ENCODE measurements at regions not wholly inside any gene's neighbourhood (a gene's known extent, or its start where the extent isn't known, plus 50 kb on each side); places are given as distances from the start of the nearest gene placed in this dataset.

- Mint-ChIP-seq H3K27me3 (ENCODE audit: low read depth) (no peaks in the 10 kb centered on the region), H3K4me1 (ENCODE audit: low read depth) (no peaks in the 10 kb centered on the region), H3K9me3 (ENCODE audit: insufficient read depth) (peaks cover 4% of the 10 kb centered on the region), H3K27ac (no peak overlapping the region), H3K4me3 (no peak overlapping the region), H3K36me3 (ENCODE audit: low read depth) (no peaks in the 10 kb centered on the region)
- ChIA-PET POLR2A (no interaction called here), CTCF (no interaction called here)
- ATAC-seq (no peak), DNase-seq (no peak)
Observed at GRCh38 chr7:3241686-3242258, 59.3 kb upstream of the SDK1 start.

- Mint-ChIP-seq H3K9me3 (ENCODE audit: insufficient read depth) (peaks cover 8% of the 10 kb centered on the region), H3K27ac (no peak overlapping the region), H3K27me3 (ENCODE audit: low read depth) (no peaks in the 10 kb centered on the region), H3K4me1 (ENCODE audit: low read depth) (no peaks in the 10 kb centered on the region), H3K4me3 (no peak overlapping the region), H3K36me3 (ENCODE audit: low read depth) (no peaks in the 10 kb centered on the region)
- ChIA-PET POLR2A (no interaction called here), CTCF (no interaction called here)
- no peak for ATAC-seq
- DNase-seq = no peak
Observed at GRCh38 chr7:3242398-3242972, 58.6 kb upstream of the SDK1 start.

DNA sequence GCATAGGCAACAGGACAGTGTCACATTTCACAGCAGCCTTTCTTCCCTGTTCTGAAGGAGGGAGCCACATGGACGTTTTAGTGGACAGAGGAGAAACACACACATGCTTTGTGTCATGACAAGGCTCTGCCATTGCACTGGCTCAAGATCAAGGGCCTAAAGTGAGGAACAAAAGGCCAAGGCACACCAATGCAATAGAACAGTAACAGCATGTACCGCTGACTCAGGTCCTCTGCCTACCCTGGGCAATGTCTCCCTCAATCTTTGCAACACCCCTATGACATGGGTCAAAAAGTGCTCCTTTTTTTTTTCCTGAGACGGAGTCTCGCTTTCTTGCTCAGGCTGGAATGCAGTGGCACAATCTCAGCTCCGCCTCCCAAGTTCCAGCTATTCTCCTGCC is 57.8 kb upstream of the SDK1 start:
- CTCF ChIA-PET = no interaction called here
- Mint-ChIP-seq H3K9me3 (ENCODE audit: insufficient read depth) (peaks cover 8% of the 10 kb centered on the region), H3K27me3 (ENCODE audit: low read depth) (no peaks in the 10 kb centered on the region), H3K4me3 (no peak overlapping the region), H3K27ac (no peak overlapping the region), H3K4me1 (ENCODE audit: low read depth) (no peaks in the 10 kb centered on the region), H3K36me3 (ENCODE audit: low read depth) (no peaks in the 10 kb centered on the region)
- POLR2A ChIA-PET = no interaction called here
- ATAC-seq (no peak), DNase-seq (no peak)

DNA sequence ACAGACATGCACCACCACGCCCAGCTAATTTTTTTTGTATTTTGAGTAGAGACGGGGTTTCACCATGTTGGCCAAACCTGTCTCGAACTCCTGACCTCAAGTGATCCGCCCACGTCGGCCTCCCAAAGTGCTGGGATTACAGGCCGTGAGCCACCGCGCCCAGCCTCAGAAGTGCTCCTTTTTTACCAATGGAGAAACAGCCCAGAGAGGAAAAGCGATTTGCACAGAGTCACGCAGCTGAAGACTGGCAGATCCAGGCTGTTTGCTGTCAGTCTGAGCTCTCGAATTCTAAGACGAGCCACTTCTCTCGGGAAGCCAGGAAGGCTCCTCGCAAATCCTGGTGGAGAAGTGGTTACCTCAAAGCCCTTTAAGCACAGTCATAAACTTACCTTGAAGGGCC is 57.4 kb upstream of the SDK1 start:
- H3K9me3 Mint-ChIP-seq (ENCODE audit: insufficient read depth) = peaks cover 8% of the 10 kb centered on the region
- DNase-seq (no peak), ATAC-seq (no peak)
- POLR2A ChIA-PET = no interaction called here
- no peak overlapping the region for H3K4me3 Mint-ChIP-seq
- CTCF ChIA-PET = no interaction called here
- no peaks in the 10 kb centered on the region for H3K27me3 Mint-ChIP-seq (ENCODE audit: low read depth)
- no peaks in the 10 kb centered on the region for H3K36me3 Mint-ChIP-seq (ENCODE audit: low read depth)
- H3K4me1 Mint-ChIP-seq (ENCODE audit: low read depth) = no peaks in the 10 kb centered on the region
- no peak overlapping the region for H3K27ac Mint-ChIP-seq

DNA sequence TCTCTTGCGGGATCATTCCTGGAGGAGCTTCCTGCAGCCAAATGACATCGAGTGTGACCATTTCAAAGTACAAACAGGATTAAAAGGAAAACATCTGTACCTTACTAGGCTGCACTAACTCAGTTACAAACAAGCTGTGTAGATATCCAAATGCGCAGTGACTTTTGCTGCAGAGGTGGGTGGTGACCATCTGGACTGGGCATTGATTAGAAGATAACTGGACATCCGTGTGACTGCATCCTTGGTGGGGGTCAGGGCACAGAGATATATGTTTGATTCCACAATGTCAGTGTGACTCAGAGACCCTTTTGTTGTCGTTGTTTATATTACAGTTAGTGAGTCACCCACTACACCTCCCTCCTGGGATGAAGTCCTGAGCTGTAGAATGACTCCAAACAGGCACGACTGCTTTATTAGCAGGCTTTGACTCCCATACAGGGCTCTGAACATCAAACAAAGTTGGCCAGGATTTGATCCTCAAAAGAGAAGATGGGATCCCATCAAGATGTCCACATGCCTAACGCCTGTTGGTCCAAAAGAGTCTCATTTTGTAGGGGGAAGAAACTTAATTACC is 56.7 kb upstream of the SDK1 start:
- H3K27ac Mint-ChIP-seq = no peak overlapping the region
- DNase-seq = no peak
- no peaks in the 10 kb centered on the region for H3K4me1 Mint-ChIP-seq (ENCODE audit: low read depth)
- H3K9me3 Mint-ChIP-seq (ENCODE audit: insufficient read depth) = peaks cover 8% of the 10 kb centered on the region
- H3K36me3 Mint-ChIP-seq (ENCODE audit: low read depth) = no peaks in the 10 kb centered on the region
- no peak overlapping the region for H3K4me3 Mint-ChIP-seq
- no peak for ATAC-seq
- ChIA-PET CTCF (no interaction called here), POLR2A (no interaction called here)
- H3K27me3 Mint-ChIP-seq (ENCODE audit: low read depth) = no peaks in the 10 kb centered on the region

DNA sequence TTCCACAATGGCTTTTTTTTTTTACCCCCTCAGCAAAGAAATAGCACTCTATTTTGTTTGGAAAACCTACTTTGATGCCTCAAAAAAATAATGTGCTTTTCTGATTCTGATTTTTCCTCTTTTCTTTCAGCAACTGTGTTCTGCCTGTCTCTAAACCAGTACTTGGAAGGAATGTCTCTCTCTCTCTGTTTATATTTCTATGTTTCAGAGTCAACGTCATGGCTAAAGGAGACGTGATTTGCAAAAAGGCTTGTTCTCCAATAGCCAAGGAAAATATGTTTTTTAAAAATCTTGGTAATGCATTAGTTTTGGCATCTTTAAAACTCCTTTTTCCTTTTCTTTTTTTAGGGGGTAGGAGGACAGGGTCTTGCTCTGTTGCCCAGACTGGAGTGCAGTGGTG is 56.0 kb upstream of the SDK1 start:
- Mint-ChIP-seq H3K36me3 (ENCODE audit: low read depth) (no peaks in the 10 kb centered on the region), H3K27me3 (ENCODE audit: low read depth) (peaks cover 2% of the 10 kb centered on the region), H3K4me1 (ENCODE audit: low read depth) (no peaks in the 10 kb centered on the region), H3K27ac (no peak overlapping the region), H3K4me3 (no peak overlapping the region), H3K9me3 (ENCODE audit: insufficient read depth) (peaks cover 8% of the 10 kb centered on the region)
- ATAC-seq (no peak), DNase-seq (no peak)
- ChIA-PET POLR2A (no interaction called here), CTCF (no interaction called here)

DNA sequence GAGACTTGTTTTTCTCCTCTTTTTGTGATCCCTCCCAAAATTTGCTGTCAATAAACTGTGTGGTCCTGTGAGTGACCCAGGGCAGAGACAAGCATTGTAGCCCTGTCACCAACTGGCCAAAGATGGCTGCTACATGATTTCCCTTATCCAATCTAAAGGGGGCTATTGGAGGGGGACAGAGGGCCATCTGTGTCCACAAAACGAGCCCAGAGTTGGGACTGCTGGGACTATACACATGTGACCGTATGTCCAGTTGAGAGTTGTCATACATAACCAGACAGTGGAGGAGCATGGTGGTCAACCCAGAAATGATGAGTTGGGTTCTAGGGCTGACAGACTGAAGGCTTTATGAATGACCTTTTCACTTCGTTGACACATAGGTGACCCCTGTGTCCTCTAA is 55.3 kb upstream of the SDK1 start:
- POLR2A ChIA-PET = no interaction called here
- H3K4me1 Mint-ChIP-seq (ENCODE audit: low read depth) = no peaks in the 10 kb centered on the region
- H3K27ac Mint-ChIP-seq = no peak overlapping the region
- peaks cover 8% of the 10 kb centered on the region for H3K9me3 Mint-ChIP-seq (ENCODE audit: insufficient read depth)
- H3K27me3 Mint-ChIP-seq (ENCODE audit: low read depth) = peaks cover 2% of the 10 kb centered on the region
- ATAC-seq (no peak), DNase-seq (no peak)
- H3K4me3 Mint-ChIP-seq = no peak overlapping the region
- CTCF ChIA-PET = no interaction called here
- H3K36me3 Mint-ChIP-seq (ENCODE audit: low read depth) = no peaks in the 10 kb centered on the region

- no peaks in the 10 kb centered on the region for H3K36me3 Mint-ChIP-seq (ENCODE audit: low read depth)
- CTCF ChIA-PET = no interaction called here
- ATAC-seq (no peak), DNase-seq (no peak)
- H3K27me3 Mint-ChIP-seq (ENCODE audit: low read depth) = peaks cover 2% of the 10 kb centered on the region
- no peak overlapping the region for H3K27ac Mint-ChIP-seq
- H3K4me1 Mint-ChIP-seq (ENCODE audit: low read depth) = no peaks in the 10 kb centered on the region
- POLR2A ChIA-PET = no interaction called here
- H3K4me3 Mint-ChIP-seq = no peak overlapping the region
- peaks cover 8% of the 10 kb centered on the region for H3K9me3 Mint-ChIP-seq (ENCODE audit: insufficient read depth)
Observed at GRCh38 chr7:3246127-3246526, 54.9 kb upstream of the SDK1 start.

GRCh38 chr7:3246651-3247050 is 54.4 kb upstream of the SDK1 start:
- Mint-ChIP-seq H3K27ac (no peak overlapping the region), H3K9me3 (ENCODE audit: insufficient read depth) (peaks cover 8% of the 10 kb centered on the region), H3K4me1 (ENCODE audit: low read depth) (no peaks in the 10 kb centered on the region), H3K27me3 (ENCODE audit: low read depth) (peaks cover 2% of the 10 kb centered on the region), H3K4me3 (no peak overlapping the region), H3K36me3 (ENCODE audit: low read depth) (no peaks in the 10 kb centered on the region)
- CTCF ChIA-PET = no interaction called here
- ATAC-seq (no peak), DNase-seq (no peak)
- POLR2A ChIA-PET = interaction anchor here (0.6 kb wide), 1 partner anchor 758 kb away, joined by 3 read pairs; no protein-coding TSS in a partner anchor

- ATAC-seq (no peak), DNase-seq (no peak)
- H3K4me3 Mint-ChIP-seq = no peak overlapping the region
- peaks cover 15% of the 10 kb centered on the region for H3K27me3 Mint-ChIP-seq (ENCODE audit: low read depth)
- POLR2A ChIA-PET = no interaction called here
- H3K27ac Mint-ChIP-seq = no peak overlapping the region
- H3K36me3 Mint-ChIP-seq (ENCODE audit: low read depth) = no peaks in the 10 kb centered on the region
- H3K9me3 Mint-ChIP-seq (ENCODE audit: insufficient read depth) = peaks cover 8% of the 10 kb centered on the region
- CTCF ChIA-PET = no interaction called here
- H3K4me1 Mint-ChIP-seq (ENCODE audit: low read depth) = no peaks in the 10 kb centered on the region
Observed at GRCh38 chr7:3250725-3251124, 50.3 kb upstream of the SDK1 start.

Measured in activated CD8-positive, alpha-beta T cell treated with anti-CD3 and anti-CD28 coated beads, Interleukin-2, amount 10 ng/mL, durations not matched to agents 7 days and 5 days (primary cell).